ENCODE measurements at regions not wholly inside any gene's neighbourhood (a gene's known extent, or its start where the extent isn't known, plus 50 kb on each side); places are given as distances from the start of the nearest gene placed in this dataset.

DNA sequence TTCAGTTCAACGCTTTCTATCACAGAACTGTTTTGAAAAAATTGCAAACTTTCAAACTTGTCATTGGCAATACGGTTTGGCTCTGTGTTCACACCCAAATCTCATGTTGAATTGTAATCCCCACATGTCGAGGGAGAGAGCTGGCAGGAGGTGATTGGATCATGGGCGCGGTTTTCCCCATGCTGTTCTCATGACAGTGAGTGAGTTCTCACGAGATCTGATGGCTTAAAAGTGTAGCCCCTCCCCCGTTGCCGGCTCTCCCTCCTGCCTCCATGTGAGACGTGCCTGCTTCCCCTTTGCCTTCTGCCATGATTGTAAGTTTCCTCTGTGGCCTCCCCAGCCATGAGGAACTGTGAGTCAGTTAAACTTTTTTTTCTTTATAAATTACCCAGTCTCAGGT, 1144.0 kb downstream of the BRD1 start:
- no peak for DNase-seq

- DNase-seq = no peak
Measured at GRCh38 chr22:48682504-48682903, 1145.2 kb downstream of the BRD1 start.

GRCh38 chr22:48680601-48681000, 1147.1 kb downstream of the BRD1 start:
- no peak for DNase-seq

DNA sequence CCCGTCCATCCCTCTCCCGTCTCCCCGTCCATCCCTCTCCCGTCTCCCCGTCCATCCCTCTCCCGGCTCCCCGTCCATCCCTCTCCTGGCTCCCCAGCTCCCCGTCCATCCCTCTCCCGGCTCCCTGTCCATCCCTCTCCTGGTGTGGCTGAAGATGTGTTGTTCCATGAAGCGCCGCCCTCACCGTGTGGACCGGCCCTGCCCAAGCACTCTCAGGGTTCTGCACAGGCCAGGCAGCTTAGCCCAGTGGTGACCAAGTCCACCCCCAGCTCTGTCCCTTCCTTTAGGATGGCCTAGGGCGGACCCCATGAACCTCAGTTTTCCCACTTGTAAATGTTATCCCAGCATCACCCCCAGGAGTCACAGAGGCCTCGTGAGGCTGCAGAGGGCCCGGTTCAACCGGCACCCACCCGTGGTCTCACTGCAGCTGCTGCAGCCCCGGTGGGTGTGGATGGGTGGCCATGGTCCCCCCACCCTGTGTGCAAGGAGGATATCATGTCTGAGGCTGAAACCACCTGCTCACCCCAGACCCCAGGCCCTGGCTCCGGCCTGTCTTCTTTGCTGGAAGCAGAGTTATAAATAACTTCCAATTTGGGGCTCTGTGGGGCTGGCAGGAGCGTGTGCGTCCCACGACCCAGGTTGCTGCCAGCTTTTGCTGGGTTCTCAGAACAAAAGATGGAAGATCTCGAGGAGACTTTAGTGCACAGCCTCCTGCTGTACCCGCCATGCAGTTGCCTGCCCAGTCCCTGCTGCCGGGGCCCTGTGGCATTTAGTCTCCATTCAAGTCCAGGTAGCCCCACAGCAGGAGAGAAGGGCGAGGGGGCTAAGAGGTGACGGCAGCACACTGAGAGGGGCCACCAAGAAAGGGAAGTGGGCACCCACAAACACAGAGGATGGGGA, 1147.8 kb downstream of the BRD1 start:
- no peak for DNase-seq

GRCh38 chr22:48678171-48679135, 1149.2 kb downstream of the BRD1 start:
- no peak for DNase-seq

- DNase-seq = no peak
Measured at GRCh38 chr22:48677621-48678020, 1150.1 kb downstream of the BRD1 start.

DNA sequence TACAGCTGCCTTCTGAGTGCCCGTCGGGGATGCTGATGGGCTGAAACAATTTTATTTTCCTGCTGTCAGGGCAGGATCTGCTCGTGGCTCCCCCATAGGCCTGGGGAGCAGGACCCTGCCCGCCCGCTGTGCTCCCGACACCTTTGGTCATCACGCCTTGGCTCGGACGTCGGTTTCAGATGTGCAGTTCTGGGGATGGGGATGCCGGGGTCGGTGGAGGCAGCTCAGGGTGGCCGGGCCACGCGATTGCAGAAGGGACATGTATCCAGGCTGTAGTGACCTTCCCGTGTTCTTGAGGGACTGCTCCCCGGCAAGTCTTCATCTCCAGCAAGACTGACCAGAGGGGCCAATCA, 1150.5 kb downstream of the BRD1 start:
- DNase-seq = no peak

- no peak for DNase-seq
Measured at GRCh38 chr22:48676266-48677167, 1151.2 kb downstream of the BRD1 start.

DNA sequence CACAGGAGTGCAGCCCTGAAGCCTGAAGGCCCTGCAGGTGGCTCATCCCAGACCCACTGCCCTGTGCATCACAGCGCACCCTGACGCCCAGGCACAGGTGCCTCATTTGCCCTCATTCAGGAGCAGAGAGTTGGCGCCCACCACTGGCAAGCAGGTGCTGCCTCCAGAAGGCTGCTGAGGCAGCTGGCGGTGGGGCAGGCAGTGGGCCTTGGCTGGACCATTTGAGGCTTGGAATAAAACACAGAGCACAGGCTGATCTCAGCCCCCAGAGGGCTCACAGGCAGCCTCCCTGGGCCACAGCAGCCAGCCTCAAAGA, 1151.9 kb downstream of the BRD1 start:
- no peak for DNase-seq

DNA sequence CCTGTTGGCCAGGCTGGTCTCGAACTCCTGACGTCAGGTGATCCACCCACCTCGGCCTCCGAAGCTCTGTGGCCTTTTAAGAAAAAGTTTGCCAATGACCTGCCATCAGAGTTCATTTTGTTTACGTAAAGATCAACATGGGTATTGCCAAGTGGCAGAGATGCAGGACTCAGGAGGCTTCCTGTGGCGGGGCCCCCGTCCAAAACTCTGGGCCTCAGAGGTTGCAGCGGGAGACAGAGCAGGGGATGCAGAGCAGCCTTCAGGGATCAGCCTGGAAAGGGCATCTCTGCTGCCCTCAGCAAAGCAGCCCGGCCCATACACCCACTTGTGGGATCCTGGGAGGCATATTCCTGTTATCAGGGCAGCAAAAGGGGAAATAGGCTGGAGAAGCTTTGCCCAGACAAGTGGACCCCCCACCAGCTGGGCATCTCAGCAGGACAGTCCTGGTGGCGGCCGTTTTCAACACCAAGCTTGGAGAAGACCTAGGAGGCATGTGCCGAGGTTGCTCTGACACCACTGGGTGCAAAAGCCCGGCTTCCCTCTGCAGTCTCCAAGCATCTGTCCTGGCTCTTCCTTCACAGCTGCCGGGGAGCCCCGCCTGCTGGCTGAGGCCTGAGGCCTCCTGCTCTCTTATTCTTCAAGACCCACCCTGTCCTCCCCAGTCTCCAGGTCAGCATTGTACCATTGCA, 1152.4 kb downstream of the BRD1 start:
- no peak for DNase-seq

GRCh38 chr22:48673806-48674500, 1153.7 kb downstream of the BRD1 start:
- DNase-seq = no peak

DNA sequence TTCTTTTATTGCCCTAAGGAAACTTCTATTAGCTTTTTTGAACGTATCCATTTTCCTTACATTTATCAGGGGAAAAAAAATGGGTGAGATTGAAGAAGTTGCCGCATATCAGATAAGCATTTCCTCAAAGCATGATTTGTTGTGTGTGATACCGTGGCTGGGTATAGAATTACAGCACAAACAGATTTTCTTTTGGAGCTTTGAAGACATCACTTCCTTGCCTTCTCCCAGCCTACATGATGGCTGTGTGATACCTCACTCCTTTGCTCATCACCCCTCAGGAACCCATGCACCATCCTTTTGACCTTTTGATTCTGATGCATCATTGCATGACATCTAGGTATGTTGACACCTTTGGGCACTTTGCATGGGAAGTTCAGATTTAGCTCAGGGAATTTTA, 1155.3 kb downstream of the BRD1 start:
- DNase-seq = no peak

GRCh38 chr22:48670731-48671130, 1156.9 kb downstream of the BRD1 start:
- DNase-seq = no peak

DNA sequence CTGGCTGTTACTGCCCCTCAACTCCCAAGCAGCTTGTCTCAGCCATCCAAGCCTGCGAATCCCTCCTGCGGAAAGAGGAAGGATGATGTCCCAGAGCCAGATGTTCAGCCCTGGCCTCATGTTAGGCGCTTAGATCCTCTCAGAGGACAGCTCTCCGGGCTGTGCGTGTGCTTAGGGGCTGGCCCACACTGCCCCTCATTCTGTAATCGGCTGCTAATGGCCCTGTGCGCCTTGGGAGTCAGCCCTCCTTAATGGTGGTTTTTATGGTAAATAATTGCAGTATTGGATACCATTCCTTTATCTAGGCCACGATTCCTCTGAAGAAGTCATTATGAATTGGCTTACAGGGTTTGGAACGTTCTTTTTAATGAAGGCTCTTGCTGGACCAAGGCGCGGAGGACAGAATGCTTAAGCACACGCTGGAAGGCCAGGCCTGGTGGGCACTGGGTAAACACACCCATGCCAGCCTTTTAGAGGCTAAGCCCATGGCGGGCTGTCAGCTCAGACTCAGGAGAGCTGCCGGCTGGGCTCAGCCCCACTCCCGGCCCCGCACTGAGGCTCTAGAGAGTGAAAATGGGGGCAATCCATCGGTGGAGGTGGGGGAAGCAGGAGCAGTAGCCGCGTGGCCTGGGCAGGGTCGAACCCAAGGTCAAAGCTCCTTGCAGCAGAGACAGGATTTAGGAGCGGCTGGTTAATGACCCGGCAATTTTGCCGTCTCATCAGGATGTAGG, 1157.5 kb downstream of the BRD1 start:
- DNase-seq = no peak

GRCh38 chr22:48669226-48669625, 1158.4 kb downstream of the BRD1 start:
- no peak for DNase-seq

DNA sequence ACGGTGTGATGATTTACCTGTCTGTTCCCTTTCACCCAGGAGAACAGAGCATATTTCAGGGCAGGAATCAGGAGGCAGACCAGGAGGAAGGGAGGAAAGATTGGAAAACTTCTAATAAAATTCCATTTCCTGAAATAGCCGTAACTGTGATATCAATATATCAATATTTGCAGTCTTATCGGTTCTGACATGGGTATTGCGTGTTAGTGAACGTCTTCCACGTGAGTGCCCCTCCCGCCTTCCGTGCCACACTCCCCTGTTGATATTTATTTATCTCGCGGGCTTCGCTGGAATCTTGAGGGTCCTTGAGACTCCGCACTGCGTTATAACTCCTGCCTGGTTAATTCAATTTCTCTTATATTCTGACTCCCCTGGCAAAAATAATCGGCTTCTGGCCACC, 1160.4 kb downstream of the BRD1 start:
- DNase-seq = no peak

DNA sequence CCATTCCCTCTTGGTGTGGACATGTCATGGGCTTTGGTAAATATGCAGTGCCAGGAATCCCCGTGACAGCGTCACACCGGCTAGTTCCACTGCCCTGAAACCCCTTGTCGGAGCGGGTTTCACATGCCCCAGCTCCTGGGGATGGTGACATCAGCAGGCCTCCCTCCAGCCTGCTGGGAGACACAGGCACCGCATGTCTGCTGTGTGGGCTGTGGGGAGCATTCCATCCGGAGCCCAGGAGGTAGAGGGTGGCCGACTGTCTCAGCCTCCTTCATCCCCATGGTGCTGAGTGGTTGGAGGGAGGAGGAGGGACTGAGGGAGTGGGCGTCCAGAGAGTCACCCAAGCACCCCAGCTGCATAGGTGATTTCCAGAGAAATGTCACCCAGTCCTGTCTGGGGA, 1161.1 kb downstream of the BRD1 start:
- DNase-seq = no peak

DNA sequence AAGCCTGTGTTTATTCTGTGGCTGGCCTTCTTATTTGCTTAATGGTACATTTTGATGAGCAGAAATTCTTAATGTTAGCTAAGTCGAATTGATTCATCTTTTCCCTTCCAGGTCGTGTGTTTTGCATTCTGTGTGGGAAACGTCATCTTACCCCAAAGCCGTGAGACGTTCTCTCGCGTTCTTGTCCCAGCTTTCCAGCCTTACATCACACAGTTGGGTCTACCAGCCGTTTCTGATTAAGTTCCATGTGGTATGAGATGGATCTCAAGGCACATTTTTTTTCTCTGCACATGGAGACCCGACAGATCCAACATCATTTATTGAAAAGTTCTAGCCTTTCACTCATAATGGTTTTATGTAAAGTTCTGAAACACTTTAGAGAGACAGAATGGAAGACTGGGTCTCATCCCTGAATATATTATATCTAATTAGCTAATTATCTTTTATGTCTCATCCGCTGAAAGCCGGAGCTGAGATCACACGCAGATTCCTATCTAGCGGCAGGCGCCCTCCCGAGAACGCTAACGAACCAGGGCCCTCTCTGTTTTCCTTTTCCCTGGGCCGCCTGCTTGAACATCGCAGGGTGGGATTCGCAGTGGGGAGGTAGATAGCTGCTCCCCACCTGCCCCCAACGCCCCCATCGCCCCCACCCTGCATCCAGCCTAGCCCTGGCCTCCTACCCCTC, 1162.2 kb downstream of the BRD1 start:
- DNase-seq = no peak

DNA sequence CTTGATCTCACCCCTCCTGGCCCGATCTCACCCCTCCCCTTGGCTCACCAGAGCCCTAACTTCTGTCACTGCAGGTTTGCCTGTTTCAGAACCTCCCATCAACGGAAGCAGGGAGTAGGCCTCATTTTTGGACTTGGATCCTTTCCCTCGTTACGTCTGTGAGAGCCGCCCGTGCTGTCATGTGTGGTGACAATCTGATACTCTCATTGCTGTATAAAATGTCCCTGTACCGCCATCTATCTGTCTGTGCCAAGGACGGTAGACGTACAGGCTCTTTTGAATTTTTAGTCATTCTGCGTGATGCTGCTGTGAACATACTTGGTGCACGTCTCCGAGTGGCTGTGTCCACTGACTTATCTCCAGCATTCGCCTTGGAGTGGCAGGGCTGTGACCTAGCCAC, 1163.1 kb downstream of the BRD1 start:
- no peak for DNase-seq

DNA sequence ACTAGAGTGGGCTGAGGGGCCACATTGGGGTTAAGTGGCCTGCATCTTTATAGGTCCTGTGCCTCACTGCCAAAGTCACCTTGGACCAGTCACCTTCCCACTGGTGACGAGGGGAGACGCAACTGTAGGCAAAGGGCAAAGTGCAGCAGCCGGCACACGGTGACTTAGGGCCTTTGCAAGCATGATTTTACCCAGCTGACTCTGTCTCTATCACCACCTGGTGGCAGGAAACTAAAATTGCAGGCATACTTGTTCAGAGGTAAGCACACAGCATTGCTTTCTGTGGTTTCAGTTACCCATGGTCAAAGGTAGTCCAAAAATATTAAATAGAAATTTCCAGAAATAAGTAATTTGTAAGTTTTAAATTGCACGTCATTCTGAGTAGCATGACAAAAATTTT, 1164.4 kb downstream of the BRD1 start:
- no peak for DNase-seq
